Skin epidermis (tissue), 12 donors: ENCODE measurements at regions not wholly inside any gene's neighbourhood (a gene's known extent, or its start where the extent isn't known, plus 50 kb on each side); places are given as distances from the start of the nearest gene placed in this dataset.

Experiments
- H3K27ac ChIP-seq, 21 experiments: fragments of 200-600 bp; sonication (generic) in 11 of 21; one replicate each; pipeline ENCODE4 v1.5.0; 2020; ENCODE audit warnings: mild to moderate bottlenecking in 3 of 21, inconsistent platforms in 2 of 21, moderate library complexity in 2 of 21
- H3K4me3 ChIP-seq, 7 experiments: fragments of 200-600 bp; sonication (generic) in 2 of 7; one replicate each; pipeline ENCODE4 v1.5.0; 2020; ENCODE audit warnings: inconsistent platforms in 2 of 7, mild to moderate bottlenecking in 2 of 7, moderate library complexity in 1 of 7

GRCh38 chr7:159271781-159272180, 127.1 kb upstream of the VIPR2 start:
- no peak overlapping the region for H3K4me3 ChIP-seq

GRCh38 chr7:159269745-159270144, 125.1 kb upstream of the VIPR2 start:
- Histone ChIP-seq H3K27ac (no peak overlapping the region), H3K4me3 (no peak overlapping the region)

More at GRCh38 chr7:159271781-159272180, 127.1 kb upstream of the VIPR2 start:
- no peak overlapping the region for H3K27ac ChIP-seq

- H3K27ac ChIP-seq: no peak overlapping the region
- no peak overlapping the region for H3K4me3 ChIP-seq
Measured at GRCh38 chr7:159263430-159263829, 118.8 kb upstream of the VIPR2 start.

GRCh38 chr7:159253657-159254056, 109.0 kb upstream of the VIPR2 start:
- Histone ChIP-seq H3K4me3 (no peak overlapping the region), H3K27ac (no peak overlapping the region)

GRCh38 chr7:159250471-159250870, 105.8 kb upstream of the VIPR2 start:
- H3K27ac ChIP-seq: no peak overlapping the region

GRCh38 chr7:159249671-159250070, 105.0 kb upstream of the VIPR2 start:
- H3K4me3 ChIP-seq: no peak overlapping the region
- H3K27ac ChIP-seq: no peak overlapping the region

More at GRCh38 chr7:159250471-159250870, 105.8 kb upstream of the VIPR2 start:
- H3K4me3 ChIP-seq: no peak overlapping the region

- Histone ChIP-seq H3K27ac (no peak overlapping the region), H3K4me3 (no peak overlapping the region)
Measured at GRCh38 chr7:159247910-159248309, 103.2 kb upstream of the VIPR2 start.

- Histone ChIP-seq H3K27ac (no peak overlapping the region), H3K4me3 (no peak overlapping the region)
Measured at GRCh38 chr7:159246702-159247480, 102.2 kb upstream of the VIPR2 start.

GRCh38 chr7:159240962-159241361, 96.3 kb upstream of the VIPR2 start:
- Histone ChIP-seq H3K4me3 (no peak overlapping the region), H3K27ac (no peak overlapping the region)

GRCh38 chr7:159239028-159239427, 94.4 kb upstream of the VIPR2 start:
- H3K27ac ChIP-seq: no peak overlapping the region
- no peak overlapping the region for H3K4me3 ChIP-seq

- Histone ChIP-seq H3K27ac (no peak overlapping the region), H3K4me3 (no peak overlapping the region)
Measured at GRCh38 chr7:159238541-159238940, 93.9 kb upstream of the VIPR2 start.

- no peak overlapping the region for H3K4me3 ChIP-seq
- H3K27ac ChIP-seq: no peak overlapping the region
Measured at GRCh38 chr7:159237022-159237653, 92.5 kb upstream of the VIPR2 start.

GRCh38 chr7:159231017-159231416, 86.3 kb upstream of the VIPR2 start:
- Histone ChIP-seq H3K4me3 (no peak overlapping the region), H3K27ac (no peak overlapping the region)

GRCh38 chr7:159229683-159230475, 85.2 kb upstream of the VIPR2 start:
- Histone ChIP-seq H3K4me3 (no peak overlapping the region), H3K27ac (no peak overlapping the region)

GRCh38 chr7:159227433-159227832, 82.8 kb upstream of the VIPR2 start:
- H3K27ac ChIP-seq: no peak overlapping the region
- H3K4me3 ChIP-seq: no peak overlapping the region

- Histone ChIP-seq H3K4me3 (no peak overlapping the region), H3K27ac (no peak overlapping the region)
Measured at GRCh38 chr7:159226011-159226702, 81.5 kb upstream of the VIPR2 start.

- Histone ChIP-seq H3K4me3 (no peak overlapping the region), H3K27ac (no peak overlapping the region)
Measured at GRCh38 chr7:159218607-159219006, 73.9 kb upstream of the VIPR2 start.

- Histone ChIP-seq H3K27ac (no peak overlapping the region), H3K4me3 (no peak overlapping the region)
Measured at GRCh38 chr7:159218170-159218569, 73.5 kb upstream of the VIPR2 start.

GRCh38 chr7:159215076-159215475, 70.4 kb upstream of the VIPR2 start:
- Histone ChIP-seq H3K27ac (no peak overlapping the region), H3K4me3 (no peak overlapping the region)

- H3K27ac ChIP-seq: no peak overlapping the region
Measured at GRCh38 chr7:159213253-159213652, 68.6 kb upstream of the VIPR2 start.

More at GRCh38 chr7:159213253-159213652, 68.6 kb upstream of the VIPR2 start:
- no peak overlapping the region for H3K4me3 ChIP-seq
